H1 (cell line): ENCODE measurements at regions not wholly inside any gene's neighbourhood (a gene's known extent, or its start where the extent isn't known, plus 50 kb on each side); places are given as distances from the start of the nearest gene placed in this dataset.

Source experiments
- CTCF ChIA-PET: fragments of 300-600 bp; sonication (Branson Sonifier 250); formaldehyde crosslinking; loops from one replicate; lab custom pipeline; 2021; ENCODE audit not compliant: partially characterized antibody; lab: Charles Lee
- POLR2A ChIA-PET: fragments of 300-600 bp; sonication (Branson Sonifier 250); formaldehyde crosslinking; loops from one replicate; lab custom pipeline; 2021; ENCODE audit warnings: inconsistent platforms; ENCODE audit not compliant: partially characterized antibody; lab: Charles Lee
- DNase-seq, 2 experiments: peaks; one replicate each; pipeline versions ENCODE4 v3.0.0 to v3.0.0-alpha.2; 2010 to 2022; ENCODE audit warnings: low spot score in 2 of 2, low read depth in 1 of 2, mixed read lengths in 1 of 2
- FAIRE-seq: peaks from 2 replicates; lab custom pipeline; 2011; peaks lifted over from hg19 to GRCh38; lab: Jason Lieb, UNC
- H2AFZ ChIP-seq: 2 replicates; pipeline ENCODE4 v1.8.1; 2012; ENCODE audit warnings: low read length, inconsistent platforms
- H2AK5ac ChIP-seq: 2 replicates; pipeline ENCODE4 v1.6.1; 2013; ENCODE audit warnings: low read depth, low read length
- H2BK120ac ChIP-seq: replicated peaks from 2 replicates; pipeline ENCODE3; 2013; ENCODE audit warnings: low read depth, low read length, inconsistent platforms
- H2BK12ac ChIP-seq: 2 replicates; pipeline ENCODE4 v1.6.1; 2013; ENCODE audit warnings: low read depth, low read length
- H2BK15ac ChIP-seq: 2 replicates; pipeline ENCODE4 v1.6.1; 2013; ENCODE audit warnings: low read length
- H2BK20ac ChIP-seq: 2 replicates; pipeline ENCODE4 v1.6.1; 2013; ENCODE audit warnings: low read length
- H2BK5ac ChIP-seq: 2 replicates; pipeline ENCODE4 v1.6.1; 2013; ENCODE audit warnings: low read depth, low read length
- H3K14ac ChIP-seq: 2 replicates; pipeline ENCODE4 v1.6.1; 2013; ENCODE audit warnings: inconsistent platforms; ENCODE audit not compliant: insufficient read length
- H3K18ac ChIP-seq: 2 replicates; pipeline ENCODE4 v1.6.1; 2013; ENCODE audit warnings: low read length; ENCODE audit errors: extremely low read depth
- H3K23ac ChIP-seq: 2 replicates; pipeline ENCODE4 v1.6.1; 2013; ENCODE audit warnings: inconsistent platforms; ENCODE audit not compliant: insufficient read length
- H3K23me2 ChIP-seq: 2 replicates; pipeline ENCODE4 v1.6.1; 2013; ENCODE audit warnings: low read depth, low read length
- H3K27ac ChIP-seq: 2 replicates; pipeline ENCODE4 v1.6.1; 2011; ENCODE audit warnings: low read depth, low read length, inconsistent platforms
- H3K27me3 ChIP-seq, 4 experiments: replicated peaks in 1 of 4; 1 replicate in 1 of 4; 2 replicates in 3 of 4; pipeline versions ENCODE4 v1.6.1 to v1.8.1; 2011 to 2013; ENCODE audit warnings: low read length in 3 of 4, mild to moderate bottlenecking in 3 of 4, inconsistent platforms in 2 of 4, mixed read lengths in 2 of 4, moderate library complexity in 1 of 4; ENCODE audit not compliant: control insufficient read depth in 3 of 4, insufficient read depth in 3 of 4; ENCODE audit errors: extremely low read depth in 1 of 4
- H3K36me3 ChIP-seq, 4 experiments: 2 replicates each; pipeline versions ENCODE4 v1.6.1 to v1.8.1; 2011 to 2013; ENCODE audit warnings: mild to moderate bottlenecking in 4 of 4, low read length in 3 of 4, moderate library complexity in 2 of 4, control low read depth in 1 of 4, inconsistent platforms in 1 of 4; ENCODE audit not compliant: insufficient read depth in 4 of 4, control insufficient read depth in 2 of 4
- H3K4ac ChIP-seq: replicated peaks from 2 replicates; pipeline ENCODE3; 2013; ENCODE audit warnings: low read length, low read depth, mixed read lengths, inconsistent platforms; ENCODE audit not compliant: insufficient read length
- H3K4me1 ChIP-seq, 4 experiments: replicated peaks in 1 of 4; 1 replicate in 1 of 4; 2 replicates in 3 of 4; pipeline versions ENCODE4 v1.6.1 to v1.8.1; 2011 to 2013; ENCODE audit warnings: low read length in 3 of 4, inconsistent platforms in 2 of 4, mixed read lengths in 1 of 4; ENCODE audit not compliant: insufficient read depth in 4 of 4, control insufficient read depth in 3 of 4
- H3K4me2 ChIP-seq, 2 experiments: 2 replicates each; pipeline versions ENCODE4 v1.6.1 to v1.8.1; 2011 to 2013; ENCODE audit warnings: low read depth in 2 of 2, low read length in 2 of 2, control low read depth in 1 of 2, inconsistent platforms in 1 of 2, mild to moderate bottlenecking in 1 of 2; ENCODE audit not compliant: insufficient read depth in 1 of 2
- H3K4me3 ChIP-seq, 4 experiments: fragments of 200-600, 300-600 bp in 1 of 4; sonication (generic), shearing (Covaris generic), sonication (Bioruptor Twin) in 1 of 4; 2 replicates each; pipeline versions ENCODE4 v1.5.1 to v1.8.1; 2011 to 2016; ENCODE audit warnings: low read length in 4 of 4, low read depth in 3 of 4, control low read depth in 2 of 4, inconsistent platforms in 2 of 4, mild to moderate bottlenecking in 2 of 4, mixed read lengths in 1 of 4, moderate library complexity in 1 of 4; ENCODE audit not compliant: insufficient read depth in 2 of 4; ENCODE audit errors: extremely low read depth in 1 of 4
- H3K56ac ChIP-seq: replicated peaks from 2 replicates; pipeline ENCODE3; 2013; ENCODE audit warnings: low read depth, mild to moderate bottlenecking, mixed read lengths, low read length, inconsistent platforms; ENCODE audit not compliant: insufficient read length
- H3K79me1 ChIP-seq: 2 replicates; pipeline ENCODE4 v1.6.1; 2013; ENCODE audit warnings: low read depth, low read length, control low read depth
- H3K79me2 ChIP-seq, 2 experiments: 2 replicates each; pipeline versions ENCODE4 v1.6.1 to v1.8.1; 2012 to 2013; ENCODE audit warnings: low read length in 2 of 2, mild to moderate bottlenecking in 2 of 2, inconsistent platforms in 1 of 2; ENCODE audit not compliant: insufficient read depth in 2 of 2, control insufficient read depth in 1 of 2
- H3K9ac ChIP-seq, 4 experiments: replicated peaks in 1 of 4; 1 replicate in 1 of 4; 2 replicates in 3 of 4; pipeline versions ENCODE4 v1.6.1 to v1.8.1; 2011 to 2013; ENCODE audit warnings: low read depth in 3 of 4, low read length in 3 of 4, control low read depth in 2 of 4, mild to moderate bottlenecking in 2 of 4, moderate library complexity in 2 of 4, inconsistent platforms in 1 of 4; ENCODE audit errors: extremely low read depth in 1 of 4
- H3K9me3 ChIP-seq, 2 experiments: 2 replicates each; pipeline versions ENCODE4 v1.6.1 to v1.8.1; 2012 to 2013; ENCODE audit warnings: mild to moderate bottlenecking in 2 of 2, moderate library complexity in 2 of 2, control low read depth in 1 of 2, inconsistent platforms in 1 of 2, low read depth in 1 of 2, low read length in 1 of 2, mixed read lengths in 1 of 2; ENCODE audit not compliant: insufficient read depth in 2 of 2
- H4K20me1 ChIP-seq, 2 experiments: replicated peaks in 1 of 2; 2 replicates each; pipeline versions ENCODE3 to v1.8.1; 2011 to 2013; ENCODE audit warnings: inconsistent platforms in 2 of 2, low read length in 2 of 2, mild to moderate bottlenecking in 1 of 2; ENCODE audit not compliant: insufficient read depth in 2 of 2, control insufficient read depth in 1 of 2
- H4K5ac ChIP-seq: 2 replicates; pipeline ENCODE4 v1.6.1; 2013; ENCODE audit warnings: low read length, low read depth, mixed read lengths, inconsistent platforms; ENCODE audit not compliant: insufficient read length
- H4K8ac ChIP-seq: 2 replicates; pipeline ENCODE4 v1.8.0; 2013; ENCODE audit warnings: mild to moderate bottlenecking, moderate library complexity, low read length, inconsistent platforms; ENCODE audit not compliant: insufficient read depth; ENCODE audit errors: extremely low read depth
- H4K91ac ChIP-seq: replicated peaks from 2 replicates; pipeline ENCODE3; 2013; ENCODE audit warnings: low read length, mixed read lengths, inconsistent platforms; ENCODE audit not compliant: insufficient read length
- BCL11A ChIP-seq, 2 experiments: IDR thresholded peaks; one replicate each; pipeline ENCODE4 v1.6.1; 2011; ENCODE audit warnings: low read depth in 2 of 2, low read length in 2 of 2, mild to moderate bottlenecking in 2 of 2
- CHD2 ChIP-seq: IDR thresholded peaks from 2 replicates; pipeline ENCODE4 v1.6.1; 2012; ENCODE audit warnings: low read length, improper control_type of control experiment
- EP300 ChIP-seq, 2 experiments: IDR thresholded peaks; 1 replicate in 1 of 2; 2 replicates in 1 of 2; pipeline ENCODE4 v1.6.1; 2011 to 2012; ENCODE audit warnings: low read depth in 2 of 2, low read length in 2 of 2, mild to moderate bottlenecking in 2 of 2, borderline replicate concordance in 1 of 2, inconsistent platforms in 1 of 2, moderate library complexity in 1 of 2
- HDAC2 ChIP-seq, 2 experiments: fragments of 300-600 bp in 1 of 2; sonication (generic) in 1 of 2; IDR thresholded peaks; 2 replicates each; pipeline ENCODE4 v1.6.1; 2011 to 2012; ENCODE audit warnings: low read depth in 2 of 2, low read length in 2 of 2, mild to moderate bottlenecking in 2 of 2, moderate library complexity in 2 of 2, borderline replicate concordance in 1 of 2, inconsistent platforms in 1 of 2
- MAFK ChIP-seq: IDR thresholded peaks from 2 replicates; pipeline ENCODE4 v1.6.1; 2012; ENCODE audit warnings: low read depth, mild to moderate bottlenecking, improper control_type of control experiment, low read length
- RBBP5 ChIP-seq: IDR thresholded peaks from 2 replicates; pipeline ENCODE4 v1.7.1; 2012; ENCODE audit warnings: low read depth, mild to moderate bottlenecking, inconsistent platforms, low read length, moderate library complexity, borderline replicate concordance
- RFX5 ChIP-seq: IDR thresholded peaks from 2 replicates; pipeline ENCODE4 v1.6.1; 2011; ENCODE audit warnings: low read depth, low read length, improper control_type of control experiment, borderline replicate concordance
- RNF2 ChIP-seq: fragments of 200-900, 300-1000 bp; sonication (generic); IDR thresholded peaks from 2 replicates; pipeline ENCODE4 v1.7.1; 2016; ENCODE audit warnings: borderline replicate concordance, low read depth, mild to moderate bottlenecking, antibody characterized with exemption, low read length; ENCODE audit not compliant: poor library complexity, severe bottlenecking; ENCODE audit errors: missing control alignments
- RXRA ChIP-seq: IDR thresholded peaks from 2 replicates; pipeline ENCODE4 v1.6.1; 2011; ENCODE audit warnings: low read depth, mild to moderate bottlenecking, low read length, moderate library complexity; ENCODE audit not compliant: insufficient read depth
- SIN3A ChIP-seq, 2 experiments: IDR thresholded peaks in 1 of 2; conservative IDR thresholded peaks in 1 of 2; 2 replicates each; pipeline ENCODE4 v1.6.1; 2011 to 2012; ENCODE audit warnings: low read length in 2 of 2, improper control_type of control experiment in 1 of 2, low read depth in 1 of 2, mild to moderate bottlenecking in 1 of 2
- SIRT6 ChIP-seq: IDR thresholded peaks from one replicate; pipeline ENCODE4 v1.7.1; 2012; ENCODE audit warnings: low read length, inconsistent platforms
- SUZ12 ChIP-seq: fragments of 200-600 bp; sonication (generic); IDR thresholded peaks from 2 replicates; pipeline ENCODE4 v1.6.1; 2012; ENCODE audit warnings: mild to moderate bottlenecking, inconsistent platforms, low read length, moderate library complexity, mixed read lengths
- YY1 ChIP-seq: IDR thresholded peaks from 2 replicates; pipeline ENCODE4 v1.6.1; 2011; ENCODE audit warnings: low read depth, mild to moderate bottlenecking, low read length
- TF ChIP-seq, protein P1 (sequence below): IDR thresholded peaks from 2 replicates; pipeline ENCODE4 v1.6.1; 2012; ENCODE audit warnings: inconsistent platforms

DNA sequence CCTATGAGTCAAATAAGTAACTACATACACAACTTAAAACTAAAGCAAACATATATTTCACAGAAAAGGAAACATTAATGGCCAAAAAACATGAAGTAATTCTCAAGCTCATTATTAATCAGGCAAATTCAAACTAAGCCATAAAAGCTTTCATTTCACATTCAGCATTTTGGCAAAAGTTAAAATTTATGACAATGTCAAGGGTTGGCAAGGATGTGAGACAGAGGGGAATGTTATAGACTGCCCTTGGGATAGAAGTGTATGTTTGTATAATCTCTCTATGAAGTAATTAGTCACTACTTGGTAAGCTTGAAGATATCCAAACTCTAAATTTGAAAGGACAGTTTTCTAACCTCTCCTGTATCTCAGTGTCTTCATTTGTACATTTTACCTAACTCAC lies 539.4 kb downstream of the RIT2 start:
- TF ChIP-seq SIN3A (conservative IDR thresholded peaks at IDR 0.05 in 1 of 2, IDR thresholded peaks at IDR 0.05 in 1 of 2; ENCODE audit: low read depth in 1 of 2, low read length in 2 of 2) (no peak), SIRT6 (no peak), CHD2 (no peak), RNF2 (no peak), HDAC2 (IDR thresholded peaks at IDR 0.05; ENCODE audit: borderline replicate concordance in 1 of 2, low read depth in 2 of 2, low read length in 2 of 2) (no peak), BCL11A (IDR thresholded peaks at IDR 0.05; ENCODE audit: low read depth in 2 of 2, low read length in 2 of 2) (no peak), YY1 (no peak), RBBP5 (no peak), RFX5 (no peak), EP300 (IDR thresholded peaks at IDR 0.05; ENCODE audit: borderline replicate concordance in 1 of 2, low read depth in 2 of 2, low read length in 2 of 2) (no peak), SUZ12 (no peak), RXRA (no peak), MAFK (no peak)
- TF ChIP-seq, protein P1, sequence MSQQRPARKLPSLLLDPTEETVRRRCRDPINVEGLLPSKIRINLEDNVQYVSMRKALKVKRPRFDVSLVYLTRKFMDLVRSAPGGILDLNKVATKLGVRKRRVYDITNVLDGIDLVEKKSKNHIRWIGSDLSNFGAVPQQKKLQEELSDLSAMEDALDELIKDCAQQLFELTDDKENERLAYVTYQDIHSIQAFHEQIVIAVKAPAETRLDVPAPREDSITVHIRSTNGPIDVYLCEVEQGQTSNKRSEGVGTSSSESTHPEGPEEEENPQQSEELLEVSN, result no peak
- TF ChIP-seq, all 59 proteins: peak for 0
- ChIA-PET POLR2A (no interaction called here), CTCF (interaction anchor here (0.5 to 1.0 kb wide), 2 partner anchors 20 to 1537 kb away, joined by 3 to 4 read pairs; no protein-coding TSS in a partner anchor)
- no peak overlapping the region for H4K5ac ChIP-seq
- H3K23me2 ChIP-seq, result no peaks in the 10 kb centered on the region
- no peak overlapping the region for H2BK20ac ChIP-seq
- no peak overlapping the region for H3K4me3 ChIP-seq
- FAIRE-seq, result no peak
- H3K4me2 ChIP-seq, result no peak overlapping the region
- H3K23ac ChIP-seq, result no peak overlapping the region
- H2BK120ac ChIP-seq, result no peak overlapping the region
- H3K9me3 ChIP-seq, result no peaks in the 10 kb centered on the region
- DNase-seq, result no peak
- no peak overlapping the region for H3K4ac ChIP-seq
- H3K9ac ChIP-seq, result no peak overlapping the region
- H3K79me1 ChIP-seq, result no peaks in the 10 kb centered on the region
- H3K56ac ChIP-seq, result no peak overlapping the region
- H2BK15ac ChIP-seq, result no peak overlapping the region
- H4K20me1 ChIP-seq, result no peaks in the 10 kb centered on the region
- H3K4me1 ChIP-seq, result no peaks in the 10 kb centered on the region
- H3K36me3 ChIP-seq, result no peaks in the 10 kb centered on the region
- no peak overlapping the region for H4K8ac ChIP-seq
- no peaks in the 10 kb centered on the region for H3K27me3 ChIP-seq
- no peak overlapping the region for H2BK12ac ChIP-seq
- no peak overlapping the region for H3K27ac ChIP-seq
- no peak overlapping the region for H2BK5ac ChIP-seq
- no peak overlapping the region for H2AK5ac ChIP-seq
- no peak overlapping the region for H3K14ac ChIP-seq
- H3K18ac ChIP-seq, result no peak overlapping the region
- no peak overlapping the region for H4K91ac ChIP-seq
- H2AFZ ChIP-seq, result no peak overlapping the region
- H3K79me2 ChIP-seq, result no peaks in the 10 kb centered on the region
